ES-I3 (cell line): ENCODE measurements at regions not wholly inside any gene's neighbourhood (a gene's known extent, or its start where the extent isn't known, plus 50 kb on each side); places are given as distances from the start of the nearest gene placed in this dataset.

Experiments used
- H3K36me3 ChIP-seq: 2 replicates; pipeline ENCODE4 v1.6.1; 2013; ENCODE audit warnings: mild to moderate bottlenecking, low read length, control low read depth, moderate library complexity; ENCODE audit not compliant: insufficient read depth
- H3K4me1 ChIP-seq: 2 replicates; pipeline ENCODE4 v1.6.1; 2013; ENCODE audit warnings: mild to moderate bottlenecking, control low read depth, low read length; ENCODE audit not compliant: insufficient read depth
- H3K9ac ChIP-seq: 2 replicates; pipeline ENCODE4 v1.6.1; 2013; ENCODE audit warnings: low read depth, mild to moderate bottlenecking, low read length, moderate library complexity
- H3K9me3 ChIP-seq: 2 replicates; pipeline ENCODE4 v1.6.1; 2013; ENCODE audit warnings: mild to moderate bottlenecking, low read length, moderate library complexity; ENCODE audit not compliant: control insufficient read depth, insufficient read depth

GRCh38 chr2:118231759-118232158 is 143.5 kb downstream of the INSIG2 start:
- no peaks in the 10 kb centered on the region for H3K36me3 ChIP-seq
- H3K9me3 ChIP-seq, result no peaks in the 10 kb centered on the region
- H3K9ac ChIP-seq, result no peak overlapping the region
- no peaks in the 10 kb centered on the region for H3K4me1 ChIP-seq

GRCh38 chr2:118227698-118228508 is 139.6 kb downstream of the INSIG2 start:
- H3K36me3 ChIP-seq, result no peaks in the 10 kb centered on the region
- H3K9me3 ChIP-seq, result no peaks in the 10 kb centered on the region
- peaks cover 8% of the 10 kb centered on the region; the same call in 1 of the 2 replicates for H3K4me1 ChIP-seq
- no peak overlapping the region for H3K9ac ChIP-seq

- no peaks in the 10 kb centered on the region for H3K9me3 ChIP-seq
- peaks cover 14% of the 10 kb centered on the region; the same call in 1 of the 2 replicates for H3K4me1 ChIP-seq
- H3K36me3 ChIP-seq, result no peaks in the 10 kb centered on the region
- no peak overlapping the region for H3K9ac ChIP-seq
Measured at GRCh38 chr2:118225666-118226065, 137.4 kb downstream of the INSIG2 start.

- no peaks in the 10 kb centered on the region for H3K36me3 ChIP-seq
- H3K9ac ChIP-seq, result peak overlapping the region; percentile 94; the same call in 1 of the 2 replicates
- H3K4me1 ChIP-seq, result peaks cover 14% of the 10 kb centered on the region; the same call in 1 of the 2 replicates
- H3K9me3 ChIP-seq, result no peaks in the 10 kb centered on the region
Measured at GRCh38 chr2:118224895-118225311, 136.6 kb downstream of the INSIG2 start.

GRCh38 chr2:118223992-118224894 is 136.0 kb downstream of the INSIG2 start:
- peak overlapping the region; percentile 94 for H3K9ac ChIP-seq
- peaks cover 14% of the 10 kb centered on the region; the same call in 1 of the 2 replicates for H3K4me1 ChIP-seq
- H3K9me3 ChIP-seq, result no peaks in the 10 kb centered on the region
- H3K36me3 ChIP-seq, result no peaks in the 10 kb centered on the region

GRCh38 chr2:118223511-118223991 is 135.3 kb downstream of the INSIG2 start:
- Histone ChIP-seq H3K9ac (peak overlapping the region; percentile 94), H3K36me3 (no peaks in the 10 kb centered on the region), H3K9me3 (no peaks in the 10 kb centered on the region), H3K4me1 (peaks cover 14% of the 10 kb centered on the region; the same call in 1 of the 2 replicates)

GRCh38 chr2:118222672-118223421 is 134.6 kb downstream of the INSIG2 start:
- Histone ChIP-seq H3K9me3 (no peaks in the 10 kb centered on the region), H3K4me1 (peaks cover 14% of the 10 kb centered on the region; the same call in 1 of the 2 replicates), H3K36me3 (no peaks in the 10 kb centered on the region), H3K9ac (peak overlapping the region; percentile 94)

- Histone ChIP-seq H3K36me3 (no peaks in the 10 kb centered on the region), H3K9me3 (no peaks in the 10 kb centered on the region), H3K9ac (no peak overlapping the region), H3K4me1 (peaks cover 14% of the 10 kb centered on the region; the same call in 1 of the 2 replicates)
Measured at GRCh38 chr2:118222273-118222594, 134.0 kb downstream of the INSIG2 start.

- Histone ChIP-seq H3K9ac (no peak overlapping the region), H3K36me3 (no peaks in the 10 kb centered on the region), H3K4me1 (peaks cover 14% of the 10 kb centered on the region; the same call in 1 of the 2 replicates), H3K9me3 (no peaks in the 10 kb centered on the region)
Measured at GRCh38 chr2:118221536-118222272, 133.4 kb downstream of the INSIG2 start.

GRCh38 chr2:118219611-118220010 is 131.3 kb downstream of the INSIG2 start:
- peaks cover 6% of the 10 kb centered on the region; the same call in 1 of the 2 replicates for H3K4me1 ChIP-seq

GRCh38 chr2:118216224-118216623 is 128.0 kb downstream of the INSIG2 start:
- Histone ChIP-seq H3K36me3 (no peaks in the 10 kb centered on the region), H3K9me3 (no peaks in the 10 kb centered on the region), H3K4me1 (no peaks in the 10 kb centered on the region), H3K9ac (no peak overlapping the region)

More at GRCh38 chr2:118219611-118220010, 131.3 kb downstream of the INSIG2 start:
- Histone ChIP-seq H3K9ac (no peak overlapping the region), H3K9me3 (no peaks in the 10 kb centered on the region), H3K36me3 (no peaks in the 10 kb centered on the region)

- H3K4me1 ChIP-seq, result no peaks in the 10 kb centered on the region
- no peak overlapping the region for H3K9ac ChIP-seq
- no peaks in the 10 kb centered on the region for H3K36me3 ChIP-seq
- no peaks in the 10 kb centered on the region for H3K9me3 ChIP-seq
Measured at GRCh38 chr2:118209727-118210126, 121.5 kb downstream of the INSIG2 start.

- H3K36me3 ChIP-seq, result no peaks in the 10 kb centered on the region
- no peak overlapping the region for H3K9ac ChIP-seq
- H3K9me3 ChIP-seq, result no peaks in the 10 kb centered on the region
- H3K4me1 ChIP-seq, result no peaks in the 10 kb centered on the region
Measured at GRCh38 chr2:118207889-118208288, 119.6 kb downstream of the INSIG2 start.
